SH-SY5Y (cell line): ENCODE measurements at regions not wholly inside any gene's neighbourhood (a gene's known extent, or its start where the extent isn't known, plus 50 kb on each side); places are given as distances from the start of the nearest gene placed in this dataset.

ENCODE experiments used
- GATA2 ChIP-seq: IDR thresholded peaks from 2 replicates; pipeline ENCODE4 v1.6.1; 2011; ENCODE audit warnings: mild to moderate bottlenecking, low read depth, low read length
- GATA3 ChIP-seq: IDR thresholded peaks from 2 replicates; pipeline ENCODE4 v1.6.1; 2011; ENCODE audit warnings: low read depth, mild to moderate bottlenecking, low read length, moderate library complexity

DNA sequence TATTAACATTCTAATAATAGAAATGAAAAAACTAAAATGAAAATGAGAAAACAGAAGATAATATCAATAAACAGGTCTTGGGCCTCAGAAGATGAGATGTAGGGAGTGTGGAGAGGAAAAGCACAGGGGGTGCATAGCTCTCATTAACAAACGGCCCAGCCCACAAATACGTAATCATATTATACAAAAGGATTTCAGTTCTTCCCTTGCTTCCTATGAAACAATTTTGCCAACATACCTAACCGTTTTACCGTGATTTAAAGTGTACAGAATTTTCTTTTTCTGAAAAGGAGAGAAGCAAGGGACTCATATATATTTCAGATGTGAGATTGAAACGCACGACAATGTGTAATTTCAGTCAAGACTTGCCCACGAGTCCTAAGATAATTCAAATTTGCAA is 136.0 kb downstream of the HFE start:
- TF ChIP-seq GATA3: no peak
- TF ChIP-seq GATA2: no peak

DNA sequence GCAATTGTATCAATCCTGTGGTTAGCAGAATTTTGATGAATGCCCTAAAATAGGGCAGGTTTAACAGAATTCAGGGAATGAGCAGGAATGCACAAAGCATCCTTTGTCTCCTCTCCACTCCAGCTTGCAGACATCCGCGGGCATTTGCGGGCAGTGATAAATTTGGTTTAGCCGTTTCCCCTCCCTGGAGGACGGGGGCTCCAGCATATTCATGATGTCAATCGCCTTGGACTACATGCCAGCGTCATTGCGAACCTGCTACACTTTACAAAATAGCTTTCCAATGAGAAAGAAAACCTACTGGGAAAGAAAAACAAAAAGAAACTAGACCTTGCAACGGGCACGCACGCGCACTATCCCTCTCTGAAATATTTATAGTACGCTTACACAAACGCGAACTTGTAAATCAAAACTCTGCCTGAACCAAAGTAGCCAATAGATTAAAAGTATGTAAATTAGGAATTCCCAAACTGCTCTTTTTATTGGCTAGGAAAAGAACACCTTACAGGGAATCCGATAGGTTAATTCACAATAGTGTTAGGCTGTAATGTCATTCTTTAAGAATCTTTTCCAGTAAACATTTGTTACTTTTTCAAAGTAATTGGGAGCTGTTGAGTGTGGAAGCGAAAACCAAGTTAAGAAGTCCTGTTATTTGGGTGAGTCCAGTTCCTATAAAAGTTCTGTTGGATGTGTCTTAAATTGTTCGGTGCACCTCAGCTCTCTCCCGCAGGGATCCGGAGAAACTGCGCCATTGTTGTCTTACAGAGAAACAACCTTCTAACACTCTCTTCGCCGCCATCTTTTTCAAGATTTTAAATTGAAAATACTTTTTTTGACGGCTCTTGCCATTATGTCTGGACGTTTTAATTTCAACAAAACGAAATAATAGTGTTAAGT is 136.7 kb downstream of the HFE start:
- TF ChIP-seq GATA3 (no peak), GATA2 (no peak)

DNA sequence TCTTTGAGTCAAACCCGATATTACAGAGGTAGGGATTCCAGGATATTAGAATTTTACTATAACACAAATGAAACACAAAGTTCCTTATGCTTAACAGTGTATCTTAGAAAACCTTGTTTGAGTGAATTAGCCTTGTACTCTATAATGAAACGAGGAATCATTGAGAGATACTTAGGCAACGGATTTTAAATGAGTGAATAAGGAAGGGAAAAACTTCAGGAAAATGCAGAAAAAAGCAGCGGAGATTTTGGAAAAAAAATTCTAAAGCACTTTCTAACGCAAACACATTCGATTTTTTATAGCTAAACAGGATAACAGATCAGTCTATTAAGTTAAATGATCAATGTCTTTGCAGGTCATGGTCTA is 137.3 kb downstream of the HFE start:
- TF ChIP-seq GATA2: no peak
- TF ChIP-seq GATA3: no peak

DNA sequence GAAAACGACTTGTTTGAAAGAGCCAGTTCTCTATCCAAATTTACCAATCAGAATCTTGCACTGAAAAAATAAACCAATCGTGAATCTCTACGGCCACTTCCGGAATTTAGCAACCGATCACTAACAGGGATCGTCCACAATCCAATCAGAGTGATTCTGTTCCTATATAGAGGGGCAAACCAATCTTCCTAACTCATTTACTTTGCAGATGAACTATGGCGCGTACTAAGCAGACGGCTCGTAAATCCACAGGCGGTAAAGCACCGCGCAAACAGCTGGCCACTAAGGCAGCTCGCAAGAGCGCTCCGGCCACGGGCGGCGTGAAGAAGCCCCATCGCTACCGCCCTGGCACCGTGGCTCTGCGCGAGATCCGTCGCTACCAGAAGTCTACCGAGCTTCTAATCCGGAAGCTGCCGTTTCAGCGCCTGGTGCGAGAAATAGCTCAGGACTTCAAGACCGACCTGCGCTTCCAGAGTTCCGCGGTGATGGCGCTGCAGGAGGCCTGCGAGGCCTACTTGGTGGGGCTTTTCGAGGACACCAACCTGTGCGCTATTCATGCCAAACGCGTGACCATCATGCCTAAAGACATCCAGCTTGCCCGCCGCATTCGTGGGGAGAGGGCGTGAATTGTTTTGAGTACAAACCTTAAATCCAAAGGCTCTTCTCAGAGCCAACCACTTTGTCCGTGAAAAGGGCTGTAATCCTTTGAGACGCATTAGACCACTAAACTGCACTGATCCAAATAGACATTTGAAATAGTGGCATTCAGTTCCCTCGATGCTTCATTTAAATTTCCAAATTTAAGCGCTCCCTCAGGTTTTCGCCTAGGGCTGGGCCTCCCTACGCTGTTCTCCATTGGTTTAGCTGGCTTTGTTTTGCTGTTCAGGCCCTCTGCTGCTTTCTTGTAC is 138.0 kb downstream of the HFE start:
- TF ChIP-seq GATA2 (no peak), GATA3 (no peak)

- TF ChIP-seq GATA3 (no peak), GATA2 (0 out of 2 replicates have a peak, but pooled peaks have one; percentile 9)
These were observed 138.8 kb downstream of the HFE start for GRCh38 chr6:26225848-26226578.

GRCh38 chr6:26226579-26226967 is 138.4 kb upstream of the BTN3A2 start:
- no peak for TF ChIP-seq GATA2
- TF ChIP-seq GATA3: no peak

- TF ChIP-seq GATA3: no peak
- TF ChIP-seq GATA2: no peak
These were observed 134.6 kb upstream of the BTN3A2 start for GRCh38 chr6:26230351-26230750.

GRCh38 chr6:26231006-26231587 is 133.9 kb upstream of the BTN3A2 start:
- no peak for TF ChIP-seq GATA2
- TF ChIP-seq GATA3: no peak

GRCh38 chr6:26232306-26232939 is 132.6 kb upstream of the BTN3A2 start:
- TF ChIP-seq GATA2 (no peak), GATA3 (no peak)

DNA sequence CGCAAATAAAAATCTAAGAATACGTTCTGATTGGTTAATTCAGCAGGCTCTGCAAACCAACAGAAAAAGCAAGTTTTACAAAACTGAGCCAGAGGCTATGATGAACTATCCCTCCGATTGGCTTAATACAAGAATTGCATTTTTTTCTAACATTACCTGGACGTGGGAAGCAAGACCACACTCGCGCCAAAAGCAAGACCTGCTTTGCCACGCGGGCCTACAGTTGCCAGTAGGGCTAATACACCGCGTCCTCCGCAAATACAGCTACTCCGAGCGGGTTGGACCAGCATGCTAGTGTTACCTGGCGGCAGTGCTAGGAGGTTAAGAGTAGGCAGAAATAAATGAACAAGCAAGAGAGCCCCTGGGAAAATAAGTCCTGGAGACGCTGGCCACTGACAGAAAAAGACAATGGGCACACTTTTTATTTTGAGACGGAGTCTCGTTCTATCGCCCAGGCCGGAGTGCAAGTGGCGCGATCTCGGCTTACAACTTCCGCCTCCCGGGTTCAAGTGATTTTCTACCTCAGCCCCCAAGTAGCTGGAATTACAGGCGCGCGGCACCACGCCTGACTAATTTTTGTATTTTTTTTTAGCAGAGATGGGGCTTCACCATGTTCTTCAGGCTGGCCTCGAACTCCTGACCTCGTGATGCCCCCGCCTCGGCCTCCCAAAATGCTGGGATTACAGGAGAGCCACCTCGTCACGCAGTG is 131.9 kb upstream of the BTN3A2 start:
- TF ChIP-seq GATA2: no peak
- TF ChIP-seq GATA3: no peak

GRCh38 chr6:26233649-26234420 is 131.2 kb upstream of the BTN3A2 start:
- TF ChIP-seq GATA3: no peak
- TF ChIP-seq GATA2: no peak
